Ammon's horn (tissue), 1 donor: ENCODE measurements at regions not wholly inside any gene's neighbourhood (a gene's known extent, or its start where the extent isn't known, plus 50 kb on each side); places are given as distances from the start of the nearest gene placed in this dataset.
"Not testable (repeated sequence)": the region's sequence is repeated elsewhere in the genome, so short reads cannot be mapped to it uniquely, and the experiment has no call there.

ENCODE experiments used
- DNase-seq: peaks from one replicate; pipeline ENCODE4 v3.0.0-alpha.2; 2016; ENCODE audit warnings: low spot score

DNA sequence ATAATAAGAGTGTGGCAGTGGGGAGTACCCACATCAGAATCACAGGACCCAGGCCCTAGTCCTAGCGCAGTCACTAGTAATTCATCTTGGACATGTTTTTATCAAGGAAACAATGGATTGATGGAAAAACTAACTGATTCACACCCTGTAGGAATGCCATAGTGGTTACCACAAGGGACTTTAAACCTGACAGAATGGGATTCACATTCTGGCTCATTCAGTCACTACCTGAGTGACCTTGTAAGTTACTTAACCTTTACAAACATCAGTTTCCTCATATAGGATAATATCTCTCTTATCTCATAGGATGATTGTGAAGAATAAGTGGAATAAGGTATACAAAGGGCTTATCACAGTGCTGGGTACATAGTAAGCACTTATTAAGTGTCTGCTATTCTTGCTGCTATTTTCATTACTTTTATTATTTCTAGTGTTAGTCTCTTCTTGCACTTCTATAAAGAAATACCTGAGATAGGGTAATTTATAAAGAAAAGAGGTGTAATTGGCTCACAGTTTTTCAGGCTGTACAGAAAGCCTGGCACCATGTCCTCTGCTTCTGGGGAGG is 247.5 kb upstream of the KLF3 start:
- no peak for DNase-seq

DNA sequence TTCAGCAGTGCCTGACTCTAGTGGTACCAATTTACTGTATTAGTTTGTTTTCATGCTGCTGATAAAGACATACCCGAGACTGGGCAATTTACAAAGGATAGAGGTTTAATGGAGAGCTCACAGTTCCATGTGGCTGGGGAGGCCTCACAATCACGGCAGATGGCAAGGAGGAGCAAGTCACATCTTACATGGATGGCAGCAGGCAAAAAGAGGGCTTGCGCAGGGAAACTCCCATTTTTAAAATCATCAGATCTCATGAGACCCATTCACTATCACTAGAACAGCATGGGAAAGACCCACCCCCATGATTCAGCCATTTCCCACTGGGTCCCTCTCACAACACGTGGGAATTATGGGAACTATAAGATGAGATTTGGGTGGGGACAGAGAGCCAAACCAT is 243.7 kb upstream of the KLF3 start:
- not testable (repeated sequence) for DNase-seq

DNA sequence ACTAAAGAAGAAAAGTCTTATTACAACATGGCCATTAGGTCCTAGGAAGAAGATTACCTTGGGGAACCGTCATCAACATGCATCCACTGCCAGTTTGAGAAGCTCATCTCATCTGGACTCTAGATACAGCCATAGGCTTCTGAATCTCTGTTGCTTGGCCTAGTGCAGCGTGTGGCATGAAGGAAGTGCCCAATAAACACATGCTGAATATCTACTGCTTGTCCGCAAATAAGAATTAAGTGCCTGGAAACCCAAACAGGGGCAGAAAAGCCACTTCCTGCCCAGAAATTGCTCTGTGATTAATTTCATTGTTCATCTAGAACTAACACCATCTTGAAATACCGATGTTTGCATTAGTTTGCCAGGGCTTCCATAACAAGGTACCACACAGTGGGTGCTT is 241.1 kb upstream of the KLF3 start:
- no peak for DNase-seq

DNA sequence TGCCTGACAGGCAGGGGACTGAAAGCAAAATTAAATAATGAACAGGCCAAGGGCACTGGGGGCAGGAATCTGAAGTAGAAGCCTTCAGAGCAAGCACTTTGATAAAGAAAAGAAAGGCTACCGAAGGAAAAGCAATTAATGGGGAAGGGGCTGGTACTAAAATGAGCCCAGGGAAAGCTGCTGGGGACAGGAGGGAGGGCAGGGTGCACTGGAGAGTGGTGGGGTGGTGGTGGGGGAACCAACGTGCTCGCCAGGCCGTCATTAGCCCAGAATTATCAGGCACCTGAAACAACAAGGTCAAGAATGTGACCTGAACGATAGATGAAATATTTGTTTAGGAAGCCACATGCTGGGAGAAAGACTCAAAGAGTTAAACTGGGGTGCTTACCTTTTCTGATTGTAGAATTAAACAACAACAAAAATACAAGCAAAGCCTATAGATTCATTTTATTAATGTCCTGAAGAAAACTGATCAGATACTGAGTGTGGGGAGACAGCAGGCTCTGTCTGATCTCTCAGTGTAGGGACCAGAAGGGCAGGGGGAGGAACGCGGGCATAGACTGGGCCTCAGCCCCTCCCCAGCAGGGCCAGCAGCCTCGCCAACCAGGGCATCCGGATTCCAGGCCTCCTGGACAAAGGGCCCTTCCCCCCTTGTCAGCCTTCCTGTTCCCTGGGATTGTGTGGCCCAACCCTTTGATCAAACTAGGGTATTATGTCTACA is 239.7 kb upstream of the KLF3 start:
- DNase-seq = no peak

DNA sequence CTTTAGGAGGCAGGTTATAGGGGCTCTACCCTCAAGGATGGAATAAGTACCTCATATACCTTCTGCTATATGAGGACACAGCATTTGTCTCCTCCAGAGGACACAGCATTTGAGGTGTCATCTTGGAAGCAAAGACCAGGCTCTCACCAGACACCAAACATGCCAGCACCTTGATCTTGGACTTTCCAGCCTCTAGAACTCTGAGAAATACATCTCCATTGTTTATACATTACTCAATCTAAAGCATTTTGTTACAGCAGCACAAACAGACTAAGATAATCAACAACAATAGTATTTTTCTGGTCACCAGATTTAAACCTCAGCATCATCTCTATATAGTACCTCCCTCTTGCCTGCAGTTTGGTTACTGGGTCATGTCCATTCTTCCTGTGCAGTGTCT is 237.5 kb upstream of the KLF3 start:
- no peak for DNase-seq

DNA sequence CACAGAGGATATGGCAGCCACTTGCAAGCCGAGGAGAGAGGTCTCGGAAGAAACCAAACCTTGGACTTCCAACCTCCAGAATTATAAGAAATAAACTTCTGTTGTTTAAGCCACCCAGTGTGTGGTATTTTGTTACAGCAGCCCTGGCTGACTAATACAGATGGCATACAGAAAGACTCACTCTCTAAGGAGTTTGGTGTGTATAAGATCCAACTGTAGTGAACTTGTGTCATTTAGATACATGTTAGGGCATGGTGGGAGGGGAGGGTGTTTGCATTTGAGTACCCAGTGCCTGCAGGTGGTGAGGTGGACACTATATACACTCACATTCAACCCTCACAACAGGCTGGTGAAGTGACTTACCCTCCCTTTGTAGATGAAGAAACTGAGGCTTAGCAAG is 233.2 kb upstream of the KLF3 start:
- no peak for DNase-seq

DNA sequence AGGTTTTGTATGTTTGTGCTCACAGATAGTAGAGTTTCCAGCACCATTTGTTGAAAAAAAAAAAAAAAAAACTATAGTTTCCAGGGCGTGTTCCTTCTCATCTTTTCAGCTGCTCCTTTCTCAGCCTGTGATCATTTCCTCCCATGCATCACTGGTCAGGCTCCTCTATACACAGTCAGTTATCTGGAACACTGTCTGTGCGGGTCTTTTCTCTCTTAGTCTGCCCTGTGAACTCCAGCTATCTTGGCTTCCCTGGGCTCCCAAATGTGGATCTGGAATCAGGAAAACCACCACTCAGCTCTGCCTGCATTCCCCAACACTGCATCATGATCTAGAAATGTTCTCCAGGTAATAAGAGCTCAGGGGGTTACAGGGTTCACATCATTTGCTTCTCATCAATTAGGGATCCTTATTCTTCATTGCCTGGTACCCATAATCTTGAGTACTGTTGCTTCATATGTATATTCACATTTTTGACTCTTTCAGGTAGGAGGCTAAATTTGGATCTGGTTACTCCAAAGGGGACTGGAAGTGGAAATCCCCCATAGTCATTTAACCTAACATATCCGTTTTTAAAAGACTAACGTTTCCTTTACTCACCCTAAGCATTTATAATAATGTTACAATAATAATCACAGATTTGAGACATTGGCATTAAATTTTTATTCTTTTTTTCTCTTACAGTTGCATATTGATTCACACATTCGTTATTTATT is 221.8 kb upstream of the KLF3 start:
- no peak for DNase-seq

- no peak for DNase-seq
Observed at GRCh38 chr4:38449506-38450174, 214.4 kb upstream of the KLF3 start.

DNA sequence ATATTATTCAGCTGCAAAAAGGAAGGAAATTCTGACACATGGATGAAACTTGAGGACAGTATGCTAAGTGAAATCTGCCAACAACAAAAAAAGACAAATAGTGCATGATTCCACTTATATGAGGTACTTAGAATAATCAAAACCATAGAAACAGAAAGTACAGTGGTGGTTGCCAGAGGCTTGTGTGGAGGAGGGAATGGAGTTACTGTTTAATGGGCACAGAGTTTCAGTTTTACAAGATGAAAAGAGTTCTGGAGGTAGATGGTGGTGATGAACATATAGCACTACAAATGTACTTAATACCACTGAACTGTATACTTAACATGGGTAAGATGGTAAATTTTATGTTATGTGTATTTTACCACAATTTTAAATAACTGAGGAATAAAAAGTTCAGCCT is 212.0 kb upstream of the KLF3 start:
- no peak for DNase-seq

- no peak for DNase-seq
Observed at GRCh38 chr4:38452542-38452941, 211.5 kb upstream of the KLF3 start.

GRCh38 chr4:38453253-38453881 is 210.6 kb upstream of the KLF3 start:
- no peak for DNase-seq

DNA sequence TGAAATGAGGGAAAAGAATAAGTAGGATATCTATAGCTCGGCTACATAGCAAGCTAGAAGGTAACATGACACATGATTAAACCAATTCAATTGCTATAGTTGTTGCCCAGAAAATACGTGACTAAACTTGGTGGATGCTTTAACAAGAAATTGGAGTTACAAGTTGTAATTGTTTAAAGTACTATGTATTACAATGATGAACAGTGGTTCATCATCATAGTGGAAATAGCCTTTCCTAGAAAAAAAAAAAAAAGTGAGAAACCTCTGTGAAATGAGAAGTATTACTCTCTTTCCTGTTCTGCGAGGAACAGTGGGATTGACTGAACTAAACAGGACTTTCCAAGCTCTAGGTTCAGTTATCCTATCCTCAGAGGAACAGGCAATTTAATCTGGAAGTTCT is 209.7 kb upstream of the KLF3 start:
- DNase-seq = no peak

- DNase-seq = no peak
Observed at GRCh38 chr4:38455092-38455862, 208.7 kb upstream of the KLF3 start.

GRCh38 chr4:38456096-38456495 is 207.9 kb upstream of the KLF3 start:
- DNase-seq = no peak

DNA sequence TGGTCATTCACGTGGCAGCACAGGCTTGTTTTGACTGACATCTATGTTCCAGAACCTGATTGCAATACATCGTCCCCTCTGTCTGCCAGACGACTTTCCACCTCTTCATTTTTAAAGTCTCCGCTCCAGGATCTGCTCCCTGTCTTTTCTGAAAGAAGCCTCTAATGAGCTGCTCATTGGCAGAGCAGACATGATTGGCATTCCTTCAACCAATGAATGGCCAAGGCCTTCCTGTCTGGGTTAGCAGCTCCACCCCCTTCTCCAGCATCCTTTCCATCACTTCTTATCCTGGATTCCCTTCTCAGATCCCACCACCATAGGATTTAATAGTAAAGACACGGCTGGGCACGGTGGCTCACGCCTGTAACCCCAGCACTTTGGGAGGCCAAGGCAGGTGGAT is 202.7 kb upstream of the KLF3 start:
- DNase-seq = no peak

DNA sequence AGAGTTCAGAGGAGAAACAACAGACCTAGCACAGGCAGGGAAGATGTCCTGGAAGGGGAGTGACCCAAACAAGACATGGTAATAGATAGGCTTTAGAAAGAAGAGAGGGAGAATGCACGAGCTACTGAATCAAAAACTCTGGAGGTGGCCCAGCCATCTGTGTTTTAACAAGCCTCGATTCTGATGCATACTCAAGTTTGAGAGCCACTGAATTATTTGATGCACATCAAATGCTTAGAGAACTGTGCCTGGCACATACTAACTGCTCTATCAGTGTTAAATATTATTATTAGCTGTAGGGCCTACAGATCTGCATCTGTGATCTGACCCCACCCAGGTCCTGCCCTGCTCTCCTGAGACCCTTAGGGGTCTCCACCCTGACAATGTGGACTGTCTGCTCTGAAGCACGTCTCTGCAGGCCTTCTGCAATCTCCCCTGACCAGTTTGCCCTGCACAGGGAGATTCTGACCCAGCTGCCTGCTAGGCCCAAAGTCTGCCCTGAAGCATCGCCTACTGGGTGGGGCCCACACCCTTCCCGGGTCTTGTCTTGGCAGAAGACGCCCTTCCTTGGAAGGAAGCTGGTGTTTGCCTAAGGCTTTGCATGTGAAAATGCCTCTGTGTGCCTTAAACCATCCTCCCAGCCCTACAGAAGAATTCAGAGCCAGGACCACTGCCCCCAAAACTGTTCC is 201.5 kb upstream of the KLF3 start:
- no peak for DNase-seq

DNA sequence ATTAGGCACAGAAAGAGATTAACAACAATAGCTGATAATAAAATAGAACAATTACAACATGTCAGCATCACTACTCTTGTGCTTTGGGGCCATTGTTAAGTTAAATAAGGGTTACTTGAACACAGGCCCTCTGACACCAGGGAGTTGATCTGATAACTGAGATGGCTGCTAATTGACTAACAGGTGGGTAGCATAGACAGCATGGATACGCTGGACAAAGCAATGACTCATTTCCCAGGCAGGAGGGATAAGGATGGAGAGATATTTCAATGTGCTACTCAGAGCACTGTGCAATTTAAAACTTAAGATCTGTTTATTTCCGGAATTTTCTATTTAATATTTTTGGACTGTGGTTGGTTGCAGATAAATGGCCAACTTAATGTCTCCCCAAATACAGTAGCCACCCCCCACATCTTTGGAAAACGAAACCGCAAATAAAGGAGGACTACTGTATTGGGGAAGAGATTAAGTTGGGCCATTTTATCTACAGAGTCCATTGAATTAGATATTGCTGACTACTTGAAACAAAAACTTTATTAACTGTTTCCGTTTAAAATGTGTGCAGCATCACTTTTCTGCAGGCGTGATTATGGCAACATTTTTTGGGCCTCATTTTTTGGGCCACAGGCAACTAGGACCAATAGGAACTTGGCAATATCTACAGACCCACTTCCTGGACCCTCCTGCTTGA is 200.6 kb upstream of the KLF3 start:
- no peak for DNase-seq

- DNase-seq = no peak
Observed at GRCh38 chr4:38464328-38464727, 199.7 kb upstream of the KLF3 start.

DNA sequence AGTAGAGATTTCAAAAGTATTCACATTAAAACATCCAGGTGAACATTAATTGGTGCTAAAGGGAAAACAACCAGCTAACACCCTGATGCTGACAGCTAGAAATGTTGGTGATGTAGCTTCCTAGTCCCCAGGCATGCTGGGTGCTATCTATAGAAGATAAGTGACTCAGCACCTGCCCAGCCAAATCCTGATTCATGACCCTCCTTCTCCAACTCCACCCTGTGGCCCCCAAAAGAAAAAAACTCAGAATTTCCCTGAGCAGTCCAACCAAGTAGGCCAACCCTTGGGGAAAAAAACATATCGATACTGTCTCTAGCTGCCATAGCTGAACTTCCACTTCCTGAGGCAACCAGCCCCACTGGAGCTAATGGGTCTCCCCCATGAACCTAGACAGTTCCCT is 197.6 kb upstream of the KLF3 start:
- DNase-seq = no peak

GRCh38 chr4:38467296-38467695 is 196.7 kb upstream of the KLF3 start:
- no peak for DNase-seq
